Dedifferentiated amniotic fluid mesenchymal stem cell (primary cell): ENCODE measurements at regions not wholly inside any gene's neighbourhood (a gene's known extent, or its start where the extent isn't known, plus 50 kb on each side); places are given as distances from the start of the nearest gene placed in this dataset.

Experiments used
- DNase-seq: peaks from one replicate; pipeline ENCODE4 v3.0.0-alpha.2; 2016; ENCODE audit errors: extremely low spot score

- DNase-seq, result no peak
Measured at GRCh38 chr2:67340133-67341011, 56.8 kb upstream of the ETAA1 start.

- DNase-seq, result no peak
Measured at GRCh38 chr2:67341012-67341318, 56.2 kb upstream of the ETAA1 start.

GRCh38 chr2:67341336-67341735 is 55.8 kb upstream of the ETAA1 start:
- DNase-seq, result no peak

- DNase-seq, result no peak
Measured at GRCh38 chr2:67342394-67342793, 54.7 kb upstream of the ETAA1 start.

GRCh38 chr2:67346718-67347407 is 50.3 kb upstream of the ETAA1 start:
- no peak for DNase-seq
